Astrocyte (in vitro differentiated cells and primary cell): ENCODE measurements at regions not wholly inside any gene's neighbourhood (a gene's known extent, or its start where the extent isn't known, plus 50 kb on each side); places are given as distances from the start of the nearest gene placed in this dataset.

ENCODE experiments used
- EZH2 ChIP-seq: IDR thresholded peaks from 2 replicates; pipeline ENCODE4 v1.6.1; 2012; ENCODE audit warnings: mild to moderate bottlenecking, low read length, inconsistent platforms; ENCODE audit not compliant: insufficient read depth
- TF ChIP-seq, protein P1 (sequence below): IDR thresholded peaks from 2 replicates; pipeline ENCODE4 v1.5.1; 2011; ENCODE audit warnings: low read depth, mild to moderate bottlenecking, inconsistent platforms, low read length, moderate library complexity; ENCODE audit not compliant: insufficient read depth

DNA sequence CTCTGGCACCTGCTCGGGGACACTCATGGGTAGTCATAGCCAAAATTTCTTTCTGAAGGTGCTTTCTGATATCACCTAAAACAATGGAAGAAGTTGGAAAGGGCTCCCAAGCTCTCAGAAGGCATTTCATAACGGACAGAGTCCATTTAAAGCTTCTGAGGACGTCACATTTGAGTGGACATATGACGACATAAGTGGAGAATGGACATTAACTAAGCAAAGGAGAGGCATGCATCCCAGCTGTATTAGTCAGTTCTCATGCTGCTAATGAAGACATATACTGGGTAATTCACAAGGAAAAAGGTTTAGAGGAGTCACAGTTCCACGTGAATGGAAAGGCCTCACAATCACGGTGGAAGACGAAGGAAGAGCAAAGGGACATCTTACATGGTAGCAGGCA lies 260.2 kb upstream of the DYNLRB2 start:
- TF ChIP-seq, protein P1, sequence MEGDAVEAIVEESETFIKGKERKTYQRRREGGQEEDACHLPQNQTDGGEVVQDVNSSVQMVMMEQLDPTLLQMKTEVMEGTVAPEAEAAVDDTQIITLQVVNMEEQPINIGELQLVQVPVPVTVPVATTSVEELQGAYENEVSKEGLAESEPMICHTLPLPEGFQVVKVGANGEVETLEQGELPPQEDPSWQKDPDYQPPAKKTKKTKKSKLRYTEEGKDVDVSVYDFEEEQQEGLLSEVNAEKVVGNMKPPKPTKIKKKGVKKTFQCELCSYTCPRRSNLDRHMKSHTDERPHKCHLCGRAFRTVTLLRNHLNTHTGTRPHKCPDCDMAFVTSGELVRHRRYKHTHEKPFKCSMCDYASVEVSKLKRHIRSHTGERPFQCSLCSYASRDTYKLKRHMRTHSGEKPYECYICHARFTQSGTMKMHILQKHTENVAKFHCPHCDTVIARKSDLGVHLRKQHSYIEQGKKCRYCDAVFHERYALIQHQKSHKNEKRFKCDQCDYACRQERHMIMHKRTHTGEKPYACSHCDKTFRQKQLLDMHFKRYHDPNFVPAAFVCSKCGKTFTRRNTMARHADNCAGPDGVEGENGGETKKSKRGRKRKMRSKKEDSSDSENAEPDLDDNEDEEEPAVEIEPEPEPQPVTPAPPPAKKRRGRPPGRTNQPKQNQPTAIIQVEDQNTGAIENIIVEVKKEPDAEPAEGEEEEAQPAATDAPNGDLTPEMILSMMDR = no peak
- TF ChIP-seq EZH2 = no peak
